Heart left ventricle (tissue), 16 donors: ENCODE measurements at regions not wholly inside any gene's neighbourhood (a gene's known extent, or its start where the extent isn't known, plus 50 kb on each side); places are given as distances from the start of the nearest gene placed in this dataset.

Experiments used
- ATAC-seq, 4 donors: fragments of 200-7000 bp; cut with Tn5 transposase; one replicate each; pipeline ENCODE4 v1.9.1; 2020 to 2022; ENCODE audit warnings: moderate library complexity in 4 of 4, mild to moderate bottlenecking in 3 of 4, moderate number of reproducible peaks in 1 of 4
- DNase-seq, 5 donors: peaks; one replicate each; pipeline ENCODE4 v3.0.0-alpha.2; 2020
- H3K27ac ChIP-seq, 12 donors: fragments of 200-600 bp; sonication (generic) in 4 of 12; one replicate each; pipeline versions ENCODE4 v1.5.0 to v1.8.0; 2016 to 2022; ENCODE audit warnings: mild to moderate bottlenecking in 2 of 12
- H3K27me3 ChIP-seq, 9 donors: fragments of 200-600 bp; sonication (generic) in 2 of 9; one replicate each; pipeline versions ENCODE4 v1.5.1 to v1.8.0; 2016 to 2022; ENCODE audit warnings: mild to moderate bottlenecking in 3 of 9
- H3K36me3 ChIP-seq, 9 donors: fragments of 200-600 bp; sonication (generic) in 2 of 9; one replicate each; pipeline versions ENCODE4 v1.5.0 to v1.8.0; 2018 to 2022; ENCODE audit warnings: mild to moderate bottlenecking in 2 of 9
- H3K4me1 ChIP-seq, 12 donors: fragments of 200-600 bp; sonication (generic) in 4 of 12; one replicate each; pipeline versions ENCODE4 v1.5.0 to v1.8.0; 2016 to 2022; ENCODE audit warnings: mild to moderate bottlenecking in 3 of 12
- H3K4me3 ChIP-seq, 12 donors: fragments of 200-600 bp; sonication (generic) in 4 of 12; one replicate each; pipeline versions ENCODE4 v1.5.0 to v1.8.0; 2017 to 2022; ENCODE audit warnings: mild to moderate bottlenecking in 9 of 12, moderate library complexity in 4 of 12
- H3K9me3 ChIP-seq, 12 donors: fragments of 200-600 bp; sonication (generic) in 4 of 12; one replicate each; pipeline versions ENCODE4 v1.5.0 to v1.8.0; 2016 to 2022; ENCODE audit warnings: mild to moderate bottlenecking in 1 of 12
- POLR2A ChIP-seq, 2 donors: fragments of 450-650 bp; IDR thresholded peaks; one replicate each; pipeline ENCODE4 v1.6.1; 2017; ENCODE audit warnings: antibody characterized with exemption in 2 of 2, mild to moderate bottlenecking in 2 of 2, moderate library complexity in 2 of 2
- WGBS, 4 donors: extraction: QIAGEN DNeasy Blood & Tissue Kit in 2 of 4; methylation state at CpG; one replicate each; pipeline versions ENCODE4 v1.1.5 to v1.1.7; 2013 to 2018; 5-methylcytosine and 5-hydroxymethylcytosine counted together
- intact Hi-C, 10 donors: fragments of 100-400 bp; cut with DNase I; formaldehyde crosslinking; loops; one replicate each; pipeline versions ENCODE4 v1.11.1 to v1.14.2; 2022
- TF ChIP-seq, protein P1 (sequence below), 12 donors: fragments of 200-600 bp; sonication (generic) in 4 of 12; IDR thresholded peaks; one replicate each; pipeline versions ENCODE4 v1.5.0 to v1.8.0; 2018 to 2022; ENCODE audit warnings: antibody characterized with exemption in 12 of 12, mild to moderate bottlenecking in 5 of 12
- donor health status: ischemic (EF 13 %, LVEDD 7.1; RV severe dilation, severe dysfunction).
- donor health status: healthy with polysubstance abuse.
- donor health status: DM: no; HTN: yes; CAD: no.
- donor health status: DM: no; HTN: no; CAD: no.
- donor health status: ischemic (EF 25% LVEDD 6.9; RV normal size, moderate dysfunction).
- donor health status: ischemic (EF 25% LVEDD 5.7; RV mildly dilated, moderate dysfunction).
- donor health status: healthy.
- donor health status: DM: yes; HTN: yes; CAD: no.
- donor health status: ischemic (EF 35%, LVEDD 5.7; RV mildly dilated, moderate dysfunction).
- donor health status: nonischemic (EF 11% LVEDD 7.7; RV severe dilation, severe dysfunction).
- donor health status: DM: yes; HTN: yes; CAD: no.
- donor health status: PGD.
- donor health status: ischemic (EF 29% LVEDD 5.4; RV normal size, mild dysfunction).
- donor health status: nonischemic (EF 23%, LVEDD 6.1; RV moderate dilation, normal function).

DNA sequence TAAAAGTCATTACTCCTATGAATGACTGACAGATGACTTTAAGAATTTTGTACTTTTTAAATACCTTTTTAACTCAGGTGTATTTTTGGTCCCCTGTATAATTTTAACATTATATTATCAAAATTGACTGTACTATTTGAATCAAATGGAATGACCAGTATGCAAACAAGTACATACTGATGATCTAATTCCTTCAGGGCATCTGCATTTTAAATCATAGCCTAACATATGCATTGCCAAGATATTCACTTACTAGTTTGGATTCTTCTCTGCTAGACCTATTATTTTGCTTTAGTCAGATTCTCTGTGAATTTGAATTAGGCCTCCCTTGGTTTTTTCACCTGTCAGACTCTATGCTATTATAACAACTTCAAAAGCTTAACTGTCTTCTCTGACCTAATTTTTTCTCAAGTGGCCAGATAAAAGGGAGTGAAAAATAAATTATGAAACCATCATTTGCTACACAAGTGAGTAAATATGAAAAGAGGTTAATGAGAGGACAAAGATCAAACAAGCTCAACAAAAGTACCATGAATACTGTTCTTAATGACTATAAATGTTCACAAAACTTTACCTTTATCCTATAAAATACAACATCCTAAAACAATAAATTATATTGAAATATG is 1505.2 kb upstream of the CDH9 start:
- no peak for ATAC-seq

DNA sequence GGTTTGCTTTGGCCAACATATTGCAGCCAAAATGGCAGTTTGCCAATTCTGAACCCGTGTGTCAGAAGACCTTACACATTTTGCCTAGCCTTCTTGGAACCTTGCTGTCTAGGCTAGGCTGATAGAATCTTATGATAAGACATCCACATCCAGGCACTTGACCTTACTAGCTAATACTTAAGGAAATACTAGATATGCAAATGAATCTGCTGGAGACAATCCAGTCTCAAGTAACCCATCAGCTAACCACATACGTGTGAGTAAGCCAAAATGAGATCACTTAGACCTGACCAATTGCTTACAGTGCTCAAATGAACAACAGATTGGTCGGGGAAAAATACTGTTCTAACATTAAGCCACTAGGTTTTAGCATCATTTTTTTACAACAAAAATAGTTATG is 1504.6 kb upstream of the CDH9 start:
- DNase-seq (no peak), ATAC-seq (no peak)
- H3K4me1 ChIP-seq: no peaks in the 10 kb centered on the region
- no peaks in the 10 kb centered on the region for H3K36me3 ChIP-seq
- peaks cover 0 to 5% (median 0%) of the 10 kb centered on the region in 12 donors for H3K9me3 ChIP-seq
- H3K27ac ChIP-seq: no peak overlapping the region
- no peaks in the 10 kb centered on the region for H3K27me3 ChIP-seq
- intact Hi-C loops: no loop called here
- WGBS, 4 donors: 38 to 48% (median 48%) methylated on average over 3 of the region's 3 CpGs
- H3K4me3 ChIP-seq: no peak overlapping the region
- TF ChIP-seq, protein P1, sequence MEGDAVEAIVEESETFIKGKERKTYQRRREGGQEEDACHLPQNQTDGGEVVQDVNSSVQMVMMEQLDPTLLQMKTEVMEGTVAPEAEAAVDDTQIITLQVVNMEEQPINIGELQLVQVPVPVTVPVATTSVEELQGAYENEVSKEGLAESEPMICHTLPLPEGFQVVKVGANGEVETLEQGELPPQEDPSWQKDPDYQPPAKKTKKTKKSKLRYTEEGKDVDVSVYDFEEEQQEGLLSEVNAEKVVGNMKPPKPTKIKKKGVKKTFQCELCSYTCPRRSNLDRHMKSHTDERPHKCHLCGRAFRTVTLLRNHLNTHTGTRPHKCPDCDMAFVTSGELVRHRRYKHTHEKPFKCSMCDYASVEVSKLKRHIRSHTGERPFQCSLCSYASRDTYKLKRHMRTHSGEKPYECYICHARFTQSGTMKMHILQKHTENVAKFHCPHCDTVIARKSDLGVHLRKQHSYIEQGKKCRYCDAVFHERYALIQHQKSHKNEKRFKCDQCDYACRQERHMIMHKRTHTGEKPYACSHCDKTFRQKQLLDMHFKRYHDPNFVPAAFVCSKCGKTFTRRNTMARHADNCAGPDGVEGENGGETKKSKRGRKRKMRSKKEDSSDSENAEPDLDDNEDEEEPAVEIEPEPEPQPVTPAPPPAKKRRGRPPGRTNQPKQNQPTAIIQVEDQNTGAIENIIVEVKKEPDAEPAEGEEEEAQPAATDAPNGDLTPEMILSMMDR (IDR thresholded peaks at IDR 0.05): no peak
- TF ChIP-seq POLR2A (IDR thresholded peaks at IDR 0.05): no peak

More for the DNA sequence above, 1505.2 kb upstream of the CDH9 start:
- intact Hi-C loops: no loop called here
- H3K27ac ChIP-seq: no peak overlapping the region
- no peaks in the 10 kb centered on the region for H3K27me3 ChIP-seq
- no peaks in the 10 kb centered on the region for H3K36me3 ChIP-seq
- DNase-seq: no peak
- no peak for TF ChIP-seq POLR2A (IDR thresholded peaks at IDR 0.05)
- TF ChIP-seq, protein P1 (IDR thresholded peaks at IDR 0.05): no peak
- H3K4me3 ChIP-seq: no peak overlapping the region
- peaks cover 0 to 5% (median 0%) of the 10 kb centered on the region in 12 donors for H3K9me3 ChIP-seq
- H3K4me1 ChIP-seq: no peaks in the 10 kb centered on the region

DNA sequence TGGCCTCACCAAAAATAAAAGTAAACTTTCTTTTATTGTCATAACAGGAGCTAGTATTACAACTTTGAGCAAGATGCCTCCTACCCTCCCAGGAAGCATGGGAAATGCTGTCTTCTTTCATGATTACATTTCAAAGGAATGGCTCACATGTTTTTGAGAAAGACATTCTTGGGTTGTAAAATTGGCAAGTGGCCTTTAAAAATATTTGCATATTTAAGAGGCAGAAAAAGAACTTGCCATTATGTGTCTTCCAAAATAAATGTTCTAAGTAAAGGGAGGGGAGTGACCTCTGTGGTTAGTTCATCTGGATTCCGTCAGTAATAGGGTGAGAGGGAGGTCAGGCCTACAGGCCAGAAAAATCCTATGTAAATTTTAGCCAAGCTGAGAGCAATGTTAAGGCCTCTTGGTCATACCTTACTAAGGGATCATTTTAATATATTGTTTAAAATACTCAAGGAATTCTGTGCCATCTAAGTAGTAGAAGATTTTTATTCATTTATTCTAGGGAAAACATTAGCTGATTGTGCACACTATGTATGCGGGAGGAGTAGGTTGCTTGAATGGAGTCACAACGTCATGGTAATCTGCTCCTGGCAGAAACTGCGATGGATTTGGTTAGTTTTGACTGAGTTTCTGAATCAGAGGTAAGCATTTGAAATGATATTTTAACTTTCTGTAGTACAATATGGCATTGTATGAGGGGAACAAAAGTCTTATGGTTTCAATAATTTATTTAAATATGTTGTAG is 1485.7 kb upstream of the CDH9 start:
- no peak for DNase-seq
- Histone ChIP-seq H3K9me3 (peaks cover 0 to 12% (median 0%) of the 10 kb centered on the region in 12 donors), H3K27me3 (no peaks in the 10 kb centered on the region), H3K27ac (peak overlapping the region in 1 of 12 donors; percentile 22), H3K4me1 (no peaks in the 10 kb centered on the region), H3K4me3 (no peak overlapping the region), H3K36me3 (no peaks in the 10 kb centered on the region)
- TF ChIP-seq POLR2A (IDR thresholded peaks at IDR 0.05): no peak
- TF ChIP-seq, protein P1 (IDR thresholded peaks at IDR 0.05): no peak
- WGBS, 4 donors: 58 to 70% (median 63%) methylated on average over 4 of the region's 4 CpGs
- peak in 3 of 4 donors; percentile 43 to 78 (median 75) for ATAC-seq
- intact Hi-C loops: no loop called here

DNA sequence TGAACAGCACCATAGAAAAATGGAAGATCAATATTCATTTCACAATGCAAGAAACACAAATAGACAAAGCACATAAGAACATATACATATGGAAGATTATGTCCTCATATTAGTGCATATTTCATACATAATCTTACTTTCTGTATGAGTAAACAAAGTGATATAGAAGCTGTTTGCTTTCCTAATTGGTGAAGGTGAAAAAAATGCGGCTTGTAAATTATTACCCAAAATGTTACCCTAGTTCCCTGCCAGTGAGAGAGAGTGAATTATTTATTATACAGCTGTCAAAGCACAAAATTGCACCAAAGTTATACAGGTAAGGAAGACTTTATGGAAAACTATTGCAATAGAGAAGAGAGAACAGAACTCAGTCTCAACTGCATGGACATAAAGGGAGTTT is 1485.0 kb upstream of the CDH9 start:
- H3K9me3 ChIP-seq: peaks cover 0 to 12% (median 0%) of the 10 kb centered on the region in 12 donors
- 85 to 92% (median 89%) methylated on average over 1 of the region's 1 CpG for WGBS, 4 donors
- peak overlapping the region in 1 of 12 donors; percentile 22 for H3K27ac ChIP-seq
- ATAC-seq (no peak), DNase-seq (no peak)
- no peaks in the 10 kb centered on the region for H3K36me3 ChIP-seq
- H3K4me3 ChIP-seq: no peak overlapping the region
- no peaks in the 10 kb centered on the region for H3K27me3 ChIP-seq
- no peaks in the 10 kb centered on the region for H3K4me1 ChIP-seq
- no peak for TF ChIP-seq POLR2A (IDR thresholded peaks at IDR 0.05)
- TF ChIP-seq, protein P1 (IDR thresholded peaks at IDR 0.05): no peak
- intact Hi-C loops: no loop called here
